Natural killer cell treated with Interleukin-12 subunit alpha and Interleukin-12 subunit beta and Interleukin-15 and Interleukin-18, amount 100 ng/mL, for 72 hours (primary cell): ENCODE measurements at regions not wholly inside any gene's neighbourhood (a gene's known extent, or its start where the extent isn't known, plus 50 kb on each side); places are given as distances from the start of the nearest gene placed in this dataset.

Experiments
- ATAC-seq, 2 donors: fragments of 150-1000 bp; cut with Tn5 transposase in 1 of 2; sonication (Bioruptor Pico), chemical (Tn5 transposase) in 1 of 2; 2 replicates each; pipeline ENCODE4 v1.10.0; 2021
- DNase-seq: peaks from one replicate; pipeline ENCODE4 v3.0.0; 2022; ENCODE audit warnings: low spot score
- H3K27ac Mint-ChIP-seq, 2 donors: 1 replicate in 1 of 2; 2 replicates in 1 of 2; pipeline ENCODE4 v1.8.0; 2022; ENCODE audit warnings: mixed read lengths in 2 of 2, mild to moderate bottlenecking in 1 of 2, moderate library complexity in 1 of 2
- H3K27me3 Mint-ChIP-seq, 2 donors: 1 replicate in 1 of 2; 2 replicates in 1 of 2; pipeline ENCODE4 v1.8.0; 2022; ENCODE audit warnings: mixed read lengths in 2 of 2
- H3K36me3 Mint-ChIP-seq: one replicate; pipeline ENCODE4 v1.8.0; 2022; ENCODE audit warnings: mixed read lengths
- H3K4me1 Mint-ChIP-seq, 2 donors: 1 replicate in 1 of 2; 2 replicates in 1 of 2; pipeline ENCODE4 v1.8.0; 2022; ENCODE audit warnings: low read depth in 2 of 2, mixed read lengths in 2 of 2, mild to moderate bottlenecking in 1 of 2
- H3K4me3 Mint-ChIP-seq: one replicate; pipeline ENCODE4 v1.8.0; 2022; ENCODE audit warnings: mixed read lengths
- H3K9me3 Mint-ChIP-seq: 2 replicates; pipeline ENCODE4 v1.8.0; 2022; ENCODE audit warnings: mixed read lengths

DNA sequence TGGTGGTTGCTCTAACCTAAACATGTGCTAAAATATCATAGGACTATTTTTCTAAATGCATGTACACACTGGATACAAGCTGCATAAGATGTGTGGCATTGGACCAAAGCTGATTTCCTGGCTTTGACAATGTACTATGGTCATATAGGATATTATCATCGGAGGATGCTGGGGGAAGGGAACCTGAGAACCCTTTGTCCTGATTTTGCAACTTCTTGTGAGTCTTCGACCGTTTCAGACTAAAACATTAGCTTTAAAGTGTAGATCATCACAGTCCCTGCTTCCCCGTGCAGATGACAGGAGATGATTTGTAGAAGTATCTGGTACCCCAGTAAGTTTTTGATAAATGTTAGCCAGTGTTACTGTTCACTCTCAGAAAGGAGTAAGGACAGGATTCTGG, 554.7 kb downstream of the MIAT start:
- peaks cover 26 to 36% of the 10 kb centered on the region in 2 donors for H3K27me3 Mint-ChIP-seq
- peaks cover 0 to 3% of the 10 kb centered on the region in 2 donors for H3K4me1 Mint-ChIP-seq
- no peak for ATAC-seq

GRCh38 chr22:27212617-27213177, 555.3 kb downstream of the MIAT start:
- peaks cover 0 to 3% of the 10 kb centered on the region in 2 donors for H3K4me1 Mint-ChIP-seq
- H3K27ac Mint-ChIP-seq = no peak overlapping the region
- no peaks in the 10 kb centered on the region for H3K9me3 Mint-ChIP-seq
- H3K27me3 Mint-ChIP-seq = peaks cover 28 to 39% of the 10 kb centered on the region in 2 donors
- no peak overlapping the region for H3K4me3 Mint-ChIP-seq
- no peaks in the 10 kb centered on the region for H3K36me3 Mint-ChIP-seq
- DNase-seq = no peak
- ATAC-seq = peak in 1 of 2 donors; percentile 21

More for the DNA sequence above, 554.7 kb downstream of the MIAT start:
- H3K36me3 Mint-ChIP-seq = no peaks in the 10 kb centered on the region
- no peaks in the 10 kb centered on the region for H3K9me3 Mint-ChIP-seq
- no peak for DNase-seq
- no peak overlapping the region for H3K27ac Mint-ChIP-seq
- no peak overlapping the region for H3K4me3 Mint-ChIP-seq

- H3K27me3 Mint-ChIP-seq = peaks cover 28 to 39% of the 10 kb centered on the region in 2 donors
- H3K9me3 Mint-ChIP-seq = no peaks in the 10 kb centered on the region
- peaks cover 0 to 3% of the 10 kb centered on the region in 2 donors for H3K4me1 Mint-ChIP-seq
- no peak overlapping the region for H3K4me3 Mint-ChIP-seq
- no peak overlapping the region for H3K27ac Mint-ChIP-seq
- DNase-seq (no peak), ATAC-seq (no peak)
- no peaks in the 10 kb centered on the region for H3K36me3 Mint-ChIP-seq
Measured at GRCh38 chr22:27213294-27213693, 555.9 kb downstream of the MIAT start.

- Mint-ChIP-seq H3K4me1 (peaks cover 0 to 3% of the 10 kb centered on the region in 2 donors), H3K36me3 (no peaks in the 10 kb centered on the region), H3K4me3 (no peak overlapping the region), H3K27ac (no peak overlapping the region), H3K27me3 (peaks cover 28 to 39% of the 10 kb centered on the region in 2 donors), H3K9me3 (no peaks in the 10 kb centered on the region)
- DNase-seq (no peak), ATAC-seq (no peak)
Measured at GRCh38 chr22:27213766-27214581, 556.6 kb downstream of the MIAT start.

- Mint-ChIP-seq H3K4me3 (no peak overlapping the region), H3K27me3 (peaks cover 31 to 39% of the 10 kb centered on the region in 2 donors)
Measured at GRCh38 chr22:27214691-27215090, 557.3 kb downstream of the MIAT start.

GRCh38 chr22:27215871-27216270, 558.5 kb downstream of the MIAT start:
- Mint-ChIP-seq H3K4me3 (no peak overlapping the region), H3K4me1 (peaks cover 0 to 3% of the 10 kb centered on the region in 2 donors), H3K27ac (no peak overlapping the region), H3K27me3 (peaks cover 32 to 39% of the 10 kb centered on the region in 2 donors), H3K9me3 (no peaks in the 10 kb centered on the region), H3K36me3 (no peaks in the 10 kb centered on the region)
- no peak for DNase-seq
- no peak for ATAC-seq

More at GRCh38 chr22:27214691-27215090, 557.3 kb downstream of the MIAT start:
- Mint-ChIP-seq H3K9me3 (no peaks in the 10 kb centered on the region), H3K27ac (no peak overlapping the region), H3K4me1 (peaks cover 0 to 3% of the 10 kb centered on the region in 2 donors), H3K36me3 (no peaks in the 10 kb centered on the region)
- ATAC-seq (no peak), DNase-seq (no peak)

- no peak for DNase-seq
- Mint-ChIP-seq H3K27ac (no peak overlapping the region), H3K36me3 (no peaks in the 10 kb centered on the region), H3K4me1 (peaks cover 0 to 3% of the 10 kb centered on the region in 2 donors), H3K27me3 (peaks cover 31 to 39% of the 10 kb centered on the region in 2 donors), H3K9me3 (no peaks in the 10 kb centered on the region), H3K4me3 (no peak overlapping the region)
- no peak for ATAC-seq
Measured at GRCh38 chr22:27216444-27216843, 559.1 kb downstream of the MIAT start.

- H3K9me3 Mint-ChIP-seq = no peaks in the 10 kb centered on the region
- H3K27ac Mint-ChIP-seq = no peak overlapping the region
- DNase-seq = no peak
- peaks cover 27 to 32% of the 10 kb centered on the region in 2 donors for H3K27me3 Mint-ChIP-seq
- ATAC-seq = no peak
- no peak overlapping the region for H3K4me3 Mint-ChIP-seq
- H3K4me1 Mint-ChIP-seq = peaks cover 0 to 3% of the 10 kb centered on the region in 2 donors
- H3K36me3 Mint-ChIP-seq = no peaks in the 10 kb centered on the region
Measured at GRCh38 chr22:27217154-27217553, 559.8 kb downstream of the MIAT start.

DNA sequence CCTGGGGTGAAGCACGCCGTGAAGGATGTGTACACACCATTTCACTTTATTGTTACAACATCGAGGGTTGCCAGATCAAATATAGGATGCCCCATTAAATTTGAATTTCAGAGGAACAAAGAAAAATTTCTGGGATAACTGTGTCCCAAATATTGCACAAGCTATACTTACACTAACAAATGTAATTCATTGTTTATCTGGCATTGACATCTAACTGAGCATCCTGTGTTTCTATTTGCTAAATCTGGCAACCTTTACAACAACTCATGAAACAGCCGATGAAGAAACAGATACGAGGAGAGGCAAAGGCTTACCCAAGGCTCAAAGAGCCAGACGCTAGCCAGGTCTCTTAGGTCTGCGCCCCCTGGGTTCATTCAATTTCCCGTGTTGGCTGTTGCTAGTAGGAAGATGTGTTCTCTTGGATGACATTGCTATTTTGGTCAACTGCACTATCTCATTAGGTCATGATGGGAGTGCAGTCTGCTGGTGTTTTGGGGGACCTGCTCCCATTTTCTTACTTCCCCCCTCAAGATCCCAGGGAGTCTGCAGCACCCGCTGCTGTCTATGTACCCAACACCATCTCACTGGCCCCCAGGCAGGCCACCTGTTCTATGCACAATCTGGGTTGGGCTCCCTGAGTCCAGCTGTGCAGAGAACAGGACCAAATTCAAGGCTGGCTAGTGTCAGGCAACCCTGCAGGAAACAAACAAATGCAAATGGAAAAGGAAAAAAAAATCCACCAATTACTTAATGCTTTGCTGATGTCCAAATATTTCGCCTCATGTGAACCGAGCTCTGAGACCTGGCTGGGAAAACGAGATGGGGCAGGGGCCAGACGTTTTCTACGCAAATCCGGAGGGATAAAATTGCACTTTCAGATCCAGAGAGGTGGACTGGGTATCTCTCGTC, 560.9 kb downstream of the MIAT start:
- Mint-ChIP-seq H3K27me3 (peaks cover 22 to 24% of the 10 kb centered on the region in 2 donors), H3K4me3 (no peak overlapping the region), H3K9me3 (no peaks in the 10 kb centered on the region), H3K4me1 (no peaks in the 10 kb centered on the region), H3K27ac (no peak overlapping the region), H3K36me3 (no peaks in the 10 kb centered on the region)
- DNase-seq = no peak
- ATAC-seq = no peak

- Mint-ChIP-seq H3K9me3 (no peaks in the 10 kb centered on the region), H3K27me3 (peaks cover 17 to 20% of the 10 kb centered on the region in 2 donors), H3K36me3 (no peaks in the 10 kb centered on the region), H3K4me1 (no peaks in the 10 kb centered on the region), H3K4me3 (no peak overlapping the region), H3K27ac (no peak overlapping the region)
- ATAC-seq = no peak
- no peak for DNase-seq
Measured at GRCh38 chr22:27219036-27219435, 561.6 kb downstream of the MIAT start.

DNA sequence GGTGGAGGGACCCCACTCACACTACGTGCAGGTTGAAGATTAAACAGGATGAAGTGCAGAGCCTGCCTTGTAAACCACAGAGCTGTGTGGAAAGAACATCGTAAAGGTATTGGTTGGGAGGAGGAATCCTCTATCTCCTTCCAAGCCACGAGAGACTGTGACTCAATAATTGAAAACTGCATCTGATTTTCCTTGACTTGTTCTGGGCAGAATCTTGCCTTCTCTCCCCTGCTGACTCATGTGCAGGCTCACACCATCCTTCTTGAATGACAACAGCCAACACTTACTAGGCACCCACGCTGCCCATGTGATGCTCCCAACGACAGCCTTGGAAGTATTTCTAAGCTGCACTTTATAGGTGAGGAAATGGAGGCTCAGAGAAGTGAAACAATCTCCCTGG, 563.0 kb downstream of the MIAT start:
- no peak overlapping the region for H3K27ac Mint-ChIP-seq
- H3K27me3 Mint-ChIP-seq = peaks cover 12 to 15% of the 10 kb centered on the region in 2 donors
- no peaks in the 10 kb centered on the region for H3K9me3 Mint-ChIP-seq
- DNase-seq = no peak
- H3K36me3 Mint-ChIP-seq = no peaks in the 10 kb centered on the region
- no peak overlapping the region for H3K4me3 Mint-ChIP-seq
- ATAC-seq = no peak
- no peaks in the 10 kb centered on the region for H3K4me1 Mint-ChIP-seq

GRCh38 chr22:27222178-27222577, 564.8 kb downstream of the MIAT start:
- H3K4me1 Mint-ChIP-seq = no peaks in the 10 kb centered on the region
- no peak overlapping the region for H3K27ac Mint-ChIP-seq
- H3K4me3 Mint-ChIP-seq = no peak overlapping the region
- ATAC-seq (no peak), DNase-seq (no peak)
- no peaks in the 10 kb centered on the region for H3K9me3 Mint-ChIP-seq
- no peaks in the 10 kb centered on the region for H3K36me3 Mint-ChIP-seq
- peaks cover 18 to 19% of the 10 kb centered on the region in 2 donors for H3K27me3 Mint-ChIP-seq

GRCh38 chr22:27223317-27224177, 566.2 kb downstream of the MIAT start:
- DNase-seq (no peak), ATAC-seq (no peak)
- H3K4me1 Mint-ChIP-seq = no peaks in the 10 kb centered on the region
- no peaks in the 10 kb centered on the region for H3K36me3 Mint-ChIP-seq
- no peak overlapping the region for H3K27ac Mint-ChIP-seq
- no peak overlapping the region for H3K4me3 Mint-ChIP-seq
- peaks cover 16 to 17% of the 10 kb centered on the region in 2 donors for H3K27me3 Mint-ChIP-seq
- no peaks in the 10 kb centered on the region for H3K9me3 Mint-ChIP-seq
